Stimulated activated naive B cell treated with anti-CD40 and anti-IgM and Interleukin-4, amounts not matched to agents 10 μg/mL and 1 μg/mL and 100 μg/mL, for 72 hours (primary cell): ENCODE measurements at regions not wholly inside any gene's neighbourhood (a gene's known extent, or its start where the extent isn't known, plus 50 kb on each side); places are given as distances from the start of the nearest gene placed in this dataset.

ENCODE experiments used
- ATAC-seq, 2 donors: fragments of 150-1000 bp; cut with Tn5 transposase; replicated peaks; 2 replicates each; pipeline ENCODE4 v1.10.0; 2021; ENCODE audit warnings: moderate library complexity in 1 of 2
- DNase-seq: peaks from one replicate; pipeline ENCODE4 v3.0.0; 2021
- H3K27ac Mint-ChIP-seq: one replicate; pipeline ENCODE4 v1.8.0; 2022; ENCODE audit warnings: mild to moderate bottlenecking, mixed read lengths
- H3K27me3 Mint-ChIP-seq, 2 donors: one replicate each; pipeline ENCODE4 v1.8.0; 2022; ENCODE audit warnings: mixed read lengths in 2 of 2
- H3K36me3 Mint-ChIP-seq, 2 donors: one replicate each; pipeline ENCODE4 v1.8.0; 2022; ENCODE audit warnings: mixed read lengths in 2 of 2, mild to moderate bottlenecking in 1 of 2
- H3K4me1 Mint-ChIP-seq, 2 donors: one replicate each; pipeline ENCODE4 v1.8.0; 2022; ENCODE audit warnings: mixed read lengths in 2 of 2, mild to moderate bottlenecking in 1 of 2
- H3K4me3 Mint-ChIP-seq, 2 donors: one replicate each; pipeline ENCODE4 v1.8.0; 2022; ENCODE audit warnings: mild to moderate bottlenecking in 2 of 2, mixed read lengths in 2 of 2, moderate library complexity in 1 of 2
- H3K9me3 Mint-ChIP-seq, 2 donors: one replicate each; pipeline ENCODE4 v1.8.0; 2022; ENCODE audit warnings: mixed read lengths in 2 of 2, mild to moderate bottlenecking in 1 of 2

- Mint-ChIP-seq H3K9me3 (peaks cover 0 to 2% of the 10 kb centered on the region in 2 donors), H3K4me3 (no peak overlapping the region), H3K27me3 (peaks cover 5 to 6% of the 10 kb centered on the region in 2 donors), H3K27ac (no peak overlapping the region), H3K4me1 (peaks cover 0 to 2% of the 10 kb centered on the region in 2 donors), H3K36me3 (no peaks in the 10 kb centered on the region)
- ATAC-seq (no peak), DNase-seq (no peak)
These were observed 143.1 kb upstream of the MYL2 start for GRCh38 chr12:111063295-111064026.

- Mint-ChIP-seq H3K27ac (peak overlapping the region; percentile 93), H3K9me3 (peaks cover 9 to 10% of the 10 kb centered on the region in 2 donors), H3K27me3 (no peaks in the 10 kb centered on the region), H3K4me1 (peaks cover 14 to 22% of the 10 kb centered on the region in 2 donors), H3K4me3 (no peak overlapping the region), H3K36me3 (peaks cover 5 to 10% of the 10 kb centered on the region in 2 donors)
- ATAC-seq (no peak), DNase-seq (no peak)
These were observed 137.5 kb upstream of the MYL2 start for GRCh38 chr12:111057701-111058425.

GRCh38 chr12:111056618-111057521 is 136.5 kb upstream of the MYL2 start:
- Mint-ChIP-seq H3K27me3 (no peaks in the 10 kb centered on the region), H3K4me1 (peaks cover 14 to 22% of the 10 kb centered on the region in 2 donors), H3K27ac (peak overlapping the region; percentile 93), H3K4me3 (peak overlapping the region; percentile 4 to 6), H3K9me3 (peaks cover 9 to 10% of the 10 kb centered on the region in 2 donors), H3K36me3 (peaks cover 5 to 10% of the 10 kb centered on the region in 2 donors)
- peak; percentile 86 to 89 for ATAC-seq
- DNase-seq = peak; percentile 32

- Mint-ChIP-seq H3K27me3 (no peaks in the 10 kb centered on the region), H3K27ac (no peak overlapping the region), H3K4me3 (no peak overlapping the region), H3K4me1 (peaks cover 14 to 22% of the 10 kb centered on the region in 2 donors), H3K36me3 (peaks cover 5 to 10% of the 10 kb centered on the region in 2 donors), H3K9me3 (peaks cover 9 to 10% of the 10 kb centered on the region in 2 donors)
- DNase-seq (no peak), ATAC-seq (no peak)
These were observed 135.0 kb upstream of the MYL2 start for GRCh38 chr12:111055181-111055880.

- Mint-ChIP-seq H3K27me3 (peaks cover 11 to 16% of the 10 kb centered on the region in 2 donors), H3K4me3 (no peak overlapping the region), H3K4me1 (no peaks in the 10 kb centered on the region), H3K9me3 (no peaks in the 10 kb centered on the region), H3K27ac (no peak overlapping the region), H3K36me3 (no peaks in the 10 kb centered on the region)
- ATAC-seq = no peak
- no peak for DNase-seq
These were observed 128.6 kb upstream of the MYL2 start for GRCh38 chr12:111048991-111049390.

- no peak overlapping the region for H3K27ac Mint-ChIP-seq
- H3K9me3 Mint-ChIP-seq = no peaks in the 10 kb centered on the region
- DNase-seq (no peak), ATAC-seq (no peak)
- H3K36me3 Mint-ChIP-seq = no peaks in the 10 kb centered on the region
- no peaks in the 10 kb centered on the region for H3K4me1 Mint-ChIP-seq
- H3K27me3 Mint-ChIP-seq = peaks cover 16 to 17% of the 10 kb centered on the region in 2 donors
- H3K4me3 Mint-ChIP-seq = no peak overlapping the region
These were observed 126.5 kb upstream of the MYL2 start for GRCh38 chr12:111046896-111047295.

- Mint-ChIP-seq H3K27ac (no peak overlapping the region), H3K4me1 (no peaks in the 10 kb centered on the region), H3K36me3 (no peaks in the 10 kb centered on the region), H3K9me3 (no peaks in the 10 kb centered on the region), H3K4me3 (no peak overlapping the region), H3K27me3 (peaks cover 17 to 20% of the 10 kb centered on the region in 2 donors)
- DNase-seq (no peak), ATAC-seq (no peak)
These were observed 125.6 kb upstream of the MYL2 start for GRCh38 chr12:111045941-111046340.

- peaks cover 0 to 1% of the 10 kb centered on the region in 2 donors for H3K9me3 Mint-ChIP-seq
- H3K36me3 Mint-ChIP-seq = no peaks in the 10 kb centered on the region
- peaks cover 0 to 9% of the 10 kb centered on the region in 2 donors for H3K4me1 Mint-ChIP-seq
- no peak overlapping the region for H3K4me3 Mint-ChIP-seq
- H3K27me3 Mint-ChIP-seq = peaks cover 37 to 53% of the 10 kb centered on the region in 2 donors
- ATAC-seq = no peak
- no peak for DNase-seq
- H3K27ac Mint-ChIP-seq = no peak overlapping the region
These were observed 120.7 kb upstream of the MYL2 start for GRCh38 chr12:111041091-111041490.

GRCh38 chr12:111040690-111041089 is 120.3 kb upstream of the MYL2 start:
- peaks cover 41 to 57% of the 10 kb centered on the region in 2 donors for H3K27me3 Mint-ChIP-seq
- DNase-seq = no peak
- H3K27ac Mint-ChIP-seq = no peak overlapping the region
- no peak for ATAC-seq
- H3K4me3 Mint-ChIP-seq = no peak overlapping the region
- H3K36me3 Mint-ChIP-seq = no peaks in the 10 kb centered on the region
- peaks cover 3 to 13% of the 10 kb centered on the region in 2 donors for H3K4me1 Mint-ChIP-seq
- H3K9me3 Mint-ChIP-seq = peaks cover 0 to 1% of the 10 kb centered on the region in 2 donors

- ATAC-seq = no peak
- Mint-ChIP-seq H3K27ac (no peak overlapping the region), H3K27me3 (peaks cover 47 to 67% of the 10 kb centered on the region in 2 donors), H3K36me3 (peaks cover 0 to 3% of the 10 kb centered on the region in 2 donors), H3K9me3 (peaks cover 0 to 1% of the 10 kb centered on the region in 2 donors), H3K4me3 (no peak overlapping the region), H3K4me1 (peaks cover 9 to 23% of the 10 kb centered on the region in 2 donors)
- DNase-seq = no peak
These were observed 118.6 kb upstream of the MYL2 start for GRCh38 chr12:111038941-111039340.

- H3K27ac Mint-ChIP-seq = no peak overlapping the region
- DNase-seq (no peak), ATAC-seq (no peak)
- no peak overlapping the region for H3K4me3 Mint-ChIP-seq
- H3K9me3 Mint-ChIP-seq = peaks cover 0 to 1% of the 10 kb centered on the region in 2 donors
- H3K4me1 Mint-ChIP-seq = peaks cover 9 to 23% of the 10 kb centered on the region in 2 donors
- H3K36me3 Mint-ChIP-seq = peaks cover 0 to 3% of the 10 kb centered on the region in 2 donors
- peaks cover 46 to 68% of the 10 kb centered on the region in 2 donors for H3K27me3 Mint-ChIP-seq
These were observed 117.7 kb upstream of the MYL2 start for GRCh38 chr12:111038077-111038476.

- H3K27ac Mint-ChIP-seq = no peak overlapping the region
- no peak for DNase-seq
- no peak for ATAC-seq
- peaks cover 54 to 77% of the 10 kb centered on the region in 2 donors for H3K27me3 Mint-ChIP-seq
- H3K4me1 Mint-ChIP-seq = peaks cover 12 to 28% of the 10 kb centered on the region in 2 donors
- peaks cover 0 to 3% of the 10 kb centered on the region in 2 donors for H3K36me3 Mint-ChIP-seq
- peaks cover 0 to 1% of the 10 kb centered on the region in 2 donors for H3K9me3 Mint-ChIP-seq
- peak overlapping the region; percentile 25 to 58 for H3K4me3 Mint-ChIP-seq
These were observed 116.7 kb upstream of the MYL2 start for GRCh38 chr12:111037047-111037446.

GRCh38 chr12:111035578-111036301 is 115.4 kb upstream of the MYL2 start:
- Mint-ChIP-seq H3K27me3 (peaks cover 64 to 79% of the 10 kb centered on the region in 2 donors), H3K4me3 (peak overlapping the region; percentile 35 to 77), H3K27ac (peak overlapping the region; percentile 42), H3K9me3 (peaks cover 0 to 1% of the 10 kb centered on the region in 2 donors), H3K36me3 (peaks cover 0 to 3% of the 10 kb centered on the region in 2 donors), H3K4me1 (peaks cover 12 to 28% of the 10 kb centered on the region in 2 donors)
- ATAC-seq = no peak
- no peak for DNase-seq
